Activated CD4-positive, alpha-beta T cell treated with anti-CD3 and anti-CD28 coated beads, Interleukin-2, Interleukin-4, amounts not matched to agents 100 ng/mL and 50 ng/mL, durations not matched to agents 16 hours and 8 hours (primary cell): ENCODE measurements at regions not wholly inside any gene's neighbourhood (a gene's known extent, or its start where the extent isn't known, plus 50 kb on each side); places are given as distances from the start of the nearest gene placed in this dataset.

Experiments
- DNase-seq: peaks from one replicate; pipeline ENCODE4 v3.0.0-alpha.2; 2020; ENCODE audit warnings: low spot score

DNA sequence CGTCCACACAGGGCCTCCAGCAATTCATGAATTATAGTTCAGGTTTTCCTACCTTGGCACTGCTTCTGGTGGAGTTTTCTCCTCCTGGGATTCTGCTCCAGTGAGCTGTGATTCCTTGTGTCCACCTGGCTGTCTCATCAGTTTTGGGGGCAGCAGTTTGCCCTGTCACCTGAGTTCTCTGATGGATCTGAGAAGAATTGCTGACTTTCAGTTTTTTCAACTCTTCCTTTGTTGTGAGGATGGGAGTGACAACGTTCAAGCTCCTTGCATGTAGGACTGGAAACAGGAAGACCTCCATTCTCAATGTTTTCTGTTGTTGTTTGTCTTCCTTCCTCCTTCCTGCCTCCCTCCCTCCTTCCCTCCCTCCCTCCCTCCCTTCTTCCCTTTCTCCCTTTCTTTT lies 359.0 kb downstream of the TSN start:
- no peak for DNase-seq

DNA sequence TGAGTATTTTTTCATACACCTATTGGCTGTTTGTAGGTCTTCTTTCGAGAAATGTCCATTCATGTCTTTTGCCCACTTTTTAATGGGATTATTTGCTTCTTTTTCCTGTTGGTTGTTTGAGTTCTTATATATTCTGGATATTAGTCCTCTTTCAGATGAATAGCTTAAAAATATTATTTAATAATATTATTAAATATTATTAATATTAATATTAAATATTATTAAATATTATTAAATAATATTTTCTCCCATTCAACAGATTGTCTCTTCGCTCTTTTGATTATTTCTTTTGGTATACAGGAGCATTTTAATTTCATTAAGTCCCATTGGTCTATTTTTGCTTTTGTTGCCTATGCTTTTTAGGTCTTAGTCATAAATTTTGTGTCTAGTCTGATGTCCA lies 361.9 kb downstream of the TSN start:
- no peak for DNase-seq

DNA sequence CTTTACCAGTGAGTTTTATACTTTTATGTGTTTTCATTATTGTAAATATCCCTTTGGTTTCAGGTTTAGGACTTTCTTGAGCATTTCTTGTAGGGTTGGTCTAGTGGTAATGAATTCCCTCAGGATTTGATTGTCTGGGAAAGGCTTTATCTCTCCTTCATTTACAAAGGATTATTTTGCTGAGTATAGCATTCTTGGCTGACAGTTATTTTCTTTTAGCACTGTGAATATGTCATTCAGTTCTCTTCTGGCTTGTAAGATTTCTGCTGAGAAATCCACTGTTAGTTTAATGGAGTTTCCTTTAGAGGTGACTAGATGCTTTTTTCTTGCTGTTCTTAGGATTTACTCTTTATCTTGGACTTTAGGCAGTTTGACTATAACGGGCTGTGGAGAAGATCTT lies 373.9 kb downstream of the TSN start:
- no peak for DNase-seq

DNA sequence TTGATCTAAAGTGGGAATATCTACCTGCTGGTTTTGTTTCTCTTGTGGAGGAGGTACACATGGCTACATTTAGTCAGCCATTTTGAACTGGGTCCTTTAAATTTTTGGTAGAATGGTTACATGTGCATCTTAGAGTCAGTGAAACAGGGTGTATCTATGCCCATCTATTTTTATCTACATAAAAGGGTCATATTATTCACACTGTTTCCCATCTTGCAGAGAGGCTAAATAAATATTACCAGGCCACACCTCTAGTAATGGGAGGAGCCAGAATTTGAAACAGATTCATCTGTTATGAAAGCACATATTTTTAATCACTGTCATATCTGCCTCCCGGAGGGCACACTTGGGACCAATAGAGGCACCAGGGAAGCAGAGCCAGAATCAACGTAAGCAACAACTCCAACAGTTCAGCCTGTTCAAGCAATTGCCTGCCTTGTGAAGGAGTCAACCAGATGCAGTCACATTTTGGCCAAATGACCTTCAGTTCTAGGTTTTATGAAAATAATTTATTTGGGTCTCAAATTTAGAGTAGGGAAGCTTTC lies 376.8 kb downstream of the TSN start:
- no peak for DNase-seq

DNA sequence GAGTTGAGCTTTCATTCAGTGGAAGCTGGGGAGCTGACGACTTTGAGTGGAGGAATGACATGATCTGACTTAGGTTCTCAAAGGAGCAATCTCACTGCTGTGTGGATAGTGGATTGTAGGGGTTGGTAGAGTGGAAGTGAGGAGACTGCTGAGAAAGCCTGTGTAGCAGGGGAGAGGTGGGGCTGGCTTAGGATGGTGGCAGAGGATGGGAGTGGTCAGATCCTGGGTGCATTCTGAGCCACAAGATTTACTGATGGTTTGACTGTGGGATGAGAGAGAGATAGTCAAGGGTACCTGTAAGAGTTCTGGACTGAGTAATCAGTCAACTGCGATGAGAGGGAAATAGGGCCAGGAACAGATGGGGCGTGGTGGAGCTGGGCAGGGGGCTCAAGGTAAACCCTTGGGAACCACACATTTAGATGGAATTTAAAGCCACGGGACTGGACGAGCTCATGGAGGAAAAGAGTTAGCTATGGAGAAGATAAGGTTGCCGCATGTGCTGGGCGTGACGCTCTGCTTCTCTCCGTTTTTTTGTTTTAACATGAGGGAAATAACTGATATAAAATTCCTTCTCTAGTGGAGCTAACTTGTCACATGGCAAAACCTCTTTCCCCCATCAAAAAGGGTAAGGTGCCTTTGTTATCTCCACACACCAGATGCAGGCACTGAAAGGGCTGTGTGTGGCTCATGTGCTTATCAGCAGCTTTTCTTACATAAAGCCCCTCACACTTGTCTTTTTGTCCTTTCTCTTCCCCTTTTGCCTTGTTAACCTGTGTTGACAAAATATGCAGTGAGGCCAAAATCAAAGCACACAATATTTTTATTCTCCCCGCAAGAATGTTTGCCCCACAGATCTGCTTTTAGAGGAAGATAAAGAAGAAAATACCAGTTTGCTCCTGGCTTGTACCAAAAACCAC lies 379.8 kb downstream of the TSN start:
- DNase-seq: no peak

DNA sequence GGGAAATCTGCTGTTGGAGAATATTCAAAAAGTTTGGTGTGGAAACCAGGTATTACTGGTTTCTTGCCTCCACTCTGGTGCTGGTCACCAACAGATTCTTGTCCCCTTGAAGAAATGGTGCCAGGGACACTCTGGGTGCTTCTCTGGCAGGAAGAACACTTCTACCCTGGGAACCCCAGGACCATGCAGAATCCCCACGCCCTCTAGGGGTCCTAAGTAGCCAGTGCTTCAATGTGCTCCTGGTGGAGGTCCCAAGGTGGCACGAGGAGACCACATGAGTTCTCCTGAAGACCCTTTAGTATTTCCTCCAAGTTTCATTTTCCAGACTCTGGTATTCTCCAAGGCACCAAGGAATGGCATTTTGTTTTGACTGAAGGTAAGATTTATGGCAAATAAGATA lies 380.6 kb downstream of the TSN start:
- DNase-seq: peak; percentile 10

DNA sequence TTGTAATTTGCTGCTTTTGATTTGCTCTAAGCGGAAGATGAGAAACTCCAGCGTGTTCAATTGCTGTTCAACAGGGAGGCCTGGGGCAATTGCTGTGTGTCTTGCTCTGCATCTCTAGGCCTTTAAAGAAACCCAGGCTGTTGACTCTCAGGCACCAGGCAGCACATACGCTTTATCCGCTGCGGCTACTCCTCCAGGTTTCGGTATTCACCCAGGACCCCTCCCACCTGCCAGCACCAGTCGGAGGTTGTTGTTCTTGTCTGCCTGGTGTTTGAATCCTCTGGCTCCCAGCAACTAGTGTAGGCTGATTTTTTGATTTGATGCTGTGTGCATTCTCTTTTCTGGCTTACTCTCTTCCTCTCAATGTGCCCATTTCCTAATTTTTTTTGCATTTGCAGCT lies 383.1 kb downstream of the TSN start:
- DNase-seq: no peak

DNA sequence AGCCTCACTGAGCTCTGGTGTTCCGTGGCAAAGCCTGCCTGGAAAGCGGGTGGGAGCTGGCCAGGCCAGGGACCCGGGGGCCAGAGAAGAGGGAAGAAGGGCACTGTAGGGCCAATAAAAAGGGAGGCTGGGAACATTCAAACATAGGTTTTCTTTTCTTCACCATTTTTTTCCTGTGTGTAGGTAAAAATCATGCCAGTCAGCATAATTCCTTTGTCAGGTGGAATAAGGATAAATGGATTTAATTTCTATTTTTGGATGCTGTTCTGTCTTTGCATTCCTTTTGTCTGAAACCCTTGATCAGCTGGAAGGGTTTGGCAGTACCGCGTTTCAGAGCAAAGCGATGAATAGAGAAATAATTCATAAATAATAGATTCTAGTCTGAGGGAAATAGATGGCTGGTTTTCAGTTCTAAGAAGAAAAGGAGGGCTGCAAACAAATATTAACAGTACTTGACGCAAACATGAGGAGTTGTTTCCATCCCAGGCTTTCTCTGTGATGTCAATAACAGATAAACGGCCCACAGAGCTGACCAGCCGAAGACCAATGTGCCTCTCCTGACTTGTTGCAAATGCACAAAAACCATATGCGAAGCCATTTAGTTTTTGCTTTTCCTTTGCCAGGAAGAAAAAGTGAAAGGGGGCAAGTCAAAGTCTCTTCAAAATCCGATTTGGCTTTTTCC lies 384.4 kb downstream of the TSN start:
- DNase-seq: no peak

DNA sequence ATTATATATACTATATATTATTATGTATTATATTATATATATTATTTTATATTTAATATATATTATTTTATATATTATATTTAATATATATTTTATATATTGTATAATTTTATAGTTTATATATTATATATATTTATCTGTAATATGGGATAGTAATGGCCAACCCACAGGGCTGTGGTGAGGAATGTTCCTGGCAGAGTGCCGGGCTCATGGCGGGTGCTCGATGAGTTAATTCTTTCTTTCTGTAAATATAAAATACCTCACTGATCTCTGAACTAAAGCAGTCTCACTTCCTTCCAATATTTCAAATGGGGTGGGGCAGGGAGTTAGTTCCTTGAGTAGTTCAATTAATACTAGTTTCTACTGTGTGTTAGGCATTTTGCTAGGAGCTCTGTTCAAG lies 389.4 kb downstream of the TSN start:
- DNase-seq: no peak

DNA sequence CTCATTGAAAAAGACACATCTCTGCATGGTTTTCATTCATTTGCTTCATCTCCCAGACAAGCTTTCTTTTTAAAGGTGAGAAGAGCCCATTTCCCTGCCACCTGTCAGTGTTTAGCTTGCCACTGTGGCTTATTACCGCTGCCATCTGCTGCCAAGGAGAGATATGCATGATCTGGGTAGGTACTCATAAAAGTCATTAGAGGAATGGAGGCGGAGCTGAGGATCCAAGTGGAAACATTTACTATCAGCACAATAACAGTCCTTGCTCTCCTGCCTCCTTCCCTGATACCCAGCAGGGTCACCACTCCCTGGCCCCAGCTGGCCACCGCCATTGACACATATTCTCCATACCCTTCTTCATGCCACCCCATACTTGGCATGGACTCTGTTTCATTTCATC lies 390.4 kb downstream of the TSN start:
- no peak for DNase-seq

DNA sequence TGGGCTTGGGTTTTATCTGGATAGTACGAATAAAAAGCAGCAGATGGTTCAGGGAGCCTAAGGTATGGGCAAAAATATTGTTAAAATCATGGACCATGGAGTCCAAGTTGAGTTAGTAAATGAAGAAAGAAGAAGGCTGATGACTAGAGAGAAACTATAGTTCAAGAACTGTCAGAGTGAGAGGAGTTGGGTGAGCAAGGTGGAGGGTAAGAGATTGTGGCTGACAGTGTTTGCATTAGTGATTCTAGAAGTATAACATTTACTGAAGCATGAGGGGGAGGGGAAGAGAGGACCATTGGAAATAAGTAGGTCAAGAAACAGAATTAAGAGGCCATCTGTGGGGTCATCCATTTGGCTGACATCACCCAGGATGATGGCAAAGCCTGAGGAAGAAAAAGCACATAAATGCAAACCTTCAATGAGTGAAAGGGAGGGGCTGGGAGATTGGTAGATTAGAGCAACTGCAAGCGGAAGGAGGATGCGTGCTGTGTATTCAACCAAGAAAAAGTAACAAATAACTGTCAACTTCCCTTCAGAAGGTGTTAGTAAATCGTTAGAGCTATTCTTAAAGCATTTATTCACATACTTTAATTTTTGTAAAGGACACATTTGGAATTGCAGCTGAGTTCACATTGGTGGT lies 392.8 kb downstream of the TSN start:
- DNase-seq: no peak

DNA sequence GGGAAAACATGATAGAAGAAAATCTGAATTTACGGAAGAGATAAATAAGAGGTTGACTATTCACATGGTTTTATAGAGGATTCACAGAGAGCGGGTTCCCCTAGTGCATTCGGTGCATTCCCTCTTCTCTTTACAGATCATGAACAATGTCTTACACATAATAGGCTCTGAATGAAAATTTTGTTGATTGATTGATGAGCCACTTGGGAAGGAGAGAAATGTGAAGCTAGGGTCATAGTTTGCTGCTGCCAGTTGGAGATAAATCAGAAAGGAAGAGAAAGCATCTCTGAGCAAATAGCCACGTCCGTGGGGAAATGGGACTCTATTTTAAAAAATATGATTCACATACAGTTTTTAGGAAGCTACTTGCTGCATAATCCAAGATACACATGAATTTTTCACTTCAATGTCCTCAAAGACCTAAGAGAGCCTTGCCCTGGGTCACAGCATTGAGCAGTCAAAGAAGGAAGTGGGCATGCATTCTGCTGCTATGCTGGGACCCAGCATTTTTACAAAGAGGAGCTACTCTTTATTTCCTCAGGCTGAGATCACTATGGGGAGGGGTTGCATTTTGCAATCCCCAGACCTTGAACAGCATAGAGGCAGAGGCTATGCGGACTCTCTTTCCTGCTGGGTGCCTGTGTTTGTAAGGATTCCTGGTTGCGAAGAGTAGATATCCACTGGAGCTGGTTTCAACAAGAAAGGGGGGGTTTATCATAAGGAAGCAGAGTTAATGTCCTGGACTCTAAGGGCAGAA lies 395.3 kb downstream of the TSN start:
- no peak for DNase-seq

DNA sequence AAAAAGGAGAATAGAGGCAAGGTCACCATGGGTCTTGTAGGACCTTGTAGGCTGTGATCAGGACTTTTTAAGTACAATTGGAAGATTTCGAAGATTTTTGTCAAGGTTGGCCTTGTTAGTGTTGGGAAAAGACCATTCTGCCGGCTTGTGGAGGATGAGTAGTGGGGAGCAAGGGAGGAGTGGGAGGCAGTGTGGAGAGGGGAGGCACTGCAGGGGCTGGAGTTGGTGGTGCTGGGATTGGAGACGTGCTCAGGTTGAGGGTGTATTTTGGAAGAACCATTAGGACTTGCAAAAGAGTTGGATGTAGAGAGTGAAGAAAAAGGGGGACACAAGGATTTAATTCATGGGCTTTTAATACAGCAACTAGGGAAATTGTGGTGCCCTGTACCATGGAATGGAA lies 397.1 kb downstream of the TSN start:
- DNase-seq: no peak

DNA sequence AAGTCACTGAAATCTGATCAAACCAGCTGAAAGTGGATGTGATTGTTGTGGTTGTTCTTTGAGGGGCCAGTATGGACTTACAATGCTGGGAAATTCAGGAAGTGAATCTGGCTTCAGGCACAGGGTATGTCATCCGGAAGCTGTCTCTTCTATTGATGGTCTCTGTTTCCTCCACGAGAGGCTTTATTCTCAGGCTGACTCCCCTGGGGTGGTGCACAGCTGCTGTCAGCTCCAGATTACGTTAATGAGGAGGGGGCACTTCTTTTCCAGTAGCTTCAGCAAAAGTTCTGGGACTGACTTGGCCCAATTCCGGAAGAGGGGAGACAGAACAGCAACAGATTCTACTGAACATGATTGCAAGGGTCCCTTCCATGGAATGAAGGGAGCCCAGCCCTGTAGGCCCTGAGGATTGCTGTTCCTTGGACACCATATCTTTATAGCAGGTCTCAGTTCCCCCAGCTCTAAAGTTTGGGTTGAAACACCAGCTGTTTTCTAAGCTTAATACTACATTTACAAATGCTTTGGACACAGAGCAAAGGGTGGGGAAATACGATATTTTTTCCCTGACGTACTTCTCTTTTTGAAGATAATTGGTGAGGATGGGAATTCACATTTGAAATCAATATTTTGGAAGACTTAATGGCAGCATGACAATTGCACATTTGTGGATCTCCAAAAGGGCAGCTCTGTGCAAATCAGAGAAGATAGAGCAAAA lies 400.9 kb downstream of the TSN start:
- DNase-seq: no peak

DNA sequence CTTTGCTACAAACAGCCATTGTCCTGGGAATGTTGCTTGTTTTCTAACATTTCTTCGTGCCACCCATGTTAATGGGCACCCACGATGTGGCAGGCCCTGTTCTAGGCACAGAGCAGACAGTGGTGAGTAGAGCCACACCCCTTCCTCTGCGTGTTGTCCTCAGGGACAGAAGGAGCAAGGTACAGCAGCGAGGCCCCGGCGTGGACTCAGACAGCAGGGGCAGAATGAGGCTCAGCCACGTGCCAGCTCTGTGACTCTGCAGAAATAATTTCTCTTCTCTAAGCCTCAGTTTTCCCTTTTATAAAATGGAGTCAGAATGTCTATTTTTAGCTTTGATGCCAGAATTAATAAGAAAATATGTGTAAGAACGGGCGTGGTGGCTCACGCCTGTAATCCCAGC lies 401.7 kb downstream of the TSN start:
- DNase-seq: no peak

DNA sequence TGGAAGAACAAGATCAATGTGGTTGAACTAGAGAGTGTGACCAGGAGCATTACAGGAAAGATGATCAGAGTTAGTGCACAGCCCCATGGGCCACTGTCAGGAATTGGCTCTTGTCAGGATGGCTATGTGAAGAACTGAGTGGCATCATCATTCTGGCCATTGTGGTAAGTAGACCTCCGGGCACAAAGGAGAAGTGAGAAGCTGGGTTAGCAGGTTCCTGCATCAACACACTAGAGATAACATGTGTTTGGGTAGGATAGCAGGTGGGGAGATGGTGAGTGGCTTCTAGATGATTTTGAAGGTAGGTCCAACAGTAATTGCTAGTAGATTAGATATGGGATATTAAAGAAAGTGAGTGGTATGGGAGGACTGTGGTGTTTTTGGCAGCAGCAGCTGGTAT lies 408.2 kb downstream of the TSN start:
- no peak for DNase-seq

DNA sequence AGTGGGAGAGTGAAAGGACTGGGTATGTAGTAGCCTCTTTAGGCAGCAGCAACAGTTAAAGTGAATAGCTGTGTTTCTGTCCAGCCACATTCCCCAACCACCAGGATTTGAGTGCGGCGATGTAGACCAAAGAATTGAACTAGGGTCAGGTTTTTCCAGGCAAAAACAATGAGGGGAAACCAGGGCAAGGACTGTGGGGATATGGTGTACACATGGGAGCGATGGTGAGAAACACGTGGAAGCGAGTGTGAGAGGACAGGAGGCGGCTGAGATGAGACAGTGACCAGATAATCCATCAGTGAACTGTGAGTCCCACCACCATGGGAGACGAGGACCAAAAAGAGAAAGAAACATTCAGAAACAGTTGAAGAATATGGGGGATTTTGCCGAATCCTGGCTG lies 409.5 kb downstream of the TSN start:
- no peak for DNase-seq

DNA sequence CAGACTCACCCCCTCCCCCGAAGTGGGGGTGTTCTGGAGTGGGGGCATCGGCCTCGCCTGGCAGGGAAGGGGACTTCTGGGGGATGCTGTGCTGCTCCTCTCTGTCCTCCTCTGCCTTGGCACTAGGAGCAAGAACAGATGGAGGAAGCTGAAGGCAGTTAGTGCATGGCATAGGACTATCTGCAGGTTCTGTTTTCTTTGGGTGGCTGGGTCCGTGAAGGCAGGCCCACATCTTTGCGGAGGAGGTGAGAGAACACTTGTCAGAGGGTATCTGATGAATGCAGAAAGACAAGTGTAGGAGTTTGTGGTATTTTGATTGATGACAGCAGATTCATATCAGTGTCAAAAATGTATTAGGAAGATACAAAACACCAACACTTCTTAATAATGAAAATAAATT lies 411.4 kb downstream of the TSN start:
- DNase-seq: no peak

DNA sequence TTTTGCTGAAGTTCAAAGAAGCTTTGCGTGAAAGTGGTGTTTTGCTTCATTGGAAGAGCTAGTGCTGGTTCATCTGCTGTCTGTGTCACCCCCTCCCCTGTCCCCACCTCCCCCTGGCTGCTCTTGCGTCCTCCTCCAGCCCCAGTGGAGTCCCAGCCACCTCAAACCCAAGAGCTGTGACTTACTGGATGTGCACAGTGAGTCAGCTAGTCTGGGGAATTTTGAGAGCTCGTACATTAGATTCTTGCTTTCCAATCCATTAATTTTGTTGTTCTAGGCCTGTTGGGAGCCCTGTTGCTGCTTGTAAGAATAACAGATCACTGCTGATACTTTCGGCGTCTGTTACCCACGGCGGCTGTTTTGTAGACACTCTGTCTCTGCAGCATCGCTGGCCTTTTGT lies 412.1 kb downstream of the TSN start:
- DNase-seq: no peak

DNA sequence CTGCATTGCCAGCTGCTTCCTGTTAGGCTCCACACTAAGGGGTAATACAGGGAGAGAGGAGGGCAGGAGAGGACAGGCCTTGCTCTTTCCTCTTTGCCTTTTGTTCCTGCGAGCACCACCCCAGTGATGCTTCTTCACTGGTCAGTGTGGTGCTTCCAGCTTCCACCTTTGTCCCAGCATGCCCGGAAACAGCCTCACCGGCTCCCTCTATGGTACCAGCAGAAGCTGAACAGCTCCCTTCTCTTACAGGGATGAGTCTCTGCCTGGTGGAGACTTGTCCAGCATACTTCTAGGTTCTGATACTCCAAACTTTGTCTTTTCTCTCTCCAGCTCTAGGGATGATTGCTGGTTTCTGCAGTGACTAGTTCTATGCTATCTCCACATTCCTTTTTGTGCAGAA lies 413.3 kb downstream of the TSN start:
- DNase-seq: no peak

DNA sequence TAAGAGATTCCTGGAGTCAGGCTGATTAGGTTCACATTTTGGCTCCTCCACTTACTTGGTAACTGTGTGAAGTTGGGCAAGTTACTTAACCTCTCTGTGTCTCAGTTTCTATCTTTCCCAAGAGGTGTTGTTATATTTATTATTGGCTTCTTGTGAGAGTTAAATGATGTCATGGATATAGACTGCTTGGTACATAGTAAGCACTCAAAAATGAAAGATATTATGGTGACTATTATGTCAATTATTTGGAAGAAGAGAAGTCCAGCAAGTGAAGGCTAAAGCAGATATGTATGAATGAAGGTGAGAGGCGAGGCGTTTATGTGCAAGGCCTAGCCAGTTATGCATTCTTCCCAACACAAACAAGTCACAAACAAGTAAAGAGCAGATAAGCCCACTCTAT lies 417.4 kb downstream of the TSN start:
- no peak for DNase-seq

DNA sequence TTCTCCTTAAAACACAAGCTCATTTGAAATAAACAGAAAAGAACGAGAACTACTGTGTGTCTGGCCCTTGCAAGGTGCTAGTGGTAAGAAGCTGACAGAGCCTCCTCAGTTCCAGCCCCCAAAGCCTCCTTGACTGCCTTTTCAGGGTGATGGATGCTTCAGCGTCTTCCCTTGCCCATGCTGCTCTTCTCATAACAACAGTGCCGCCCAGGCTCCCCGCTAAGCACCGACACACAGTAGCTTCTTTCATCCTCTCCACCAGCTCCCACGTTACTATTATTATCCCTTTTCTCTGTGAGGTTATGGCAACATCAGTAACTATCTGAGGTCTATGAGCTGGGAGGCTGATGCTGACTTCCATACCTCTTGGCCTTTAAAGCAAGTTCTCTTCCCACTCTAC lies 418.6 kb downstream of the TSN start:
- no peak for DNase-seq
